Neural cell (in vitro differentiated cells): ENCODE measurements at regions not wholly inside any gene's neighbourhood (a gene's known extent, or its start where the extent isn't known, plus 50 kb on each side); places are given as distances from the start of the nearest gene placed in this dataset.

Experiments
- EP300 ChIP-seq: fragments of 450-650 bp; conservative IDR thresholded peaks from 2 replicates; pipeline ENCODE4 v1.6.1; 2014; ENCODE audit warnings: antibody characterized with exemption, mild to moderate bottlenecking, moderate library complexity; ENCODE audit not compliant: poor library complexity, severe bottlenecking
- EZH2 ChIP-seq: fragments of 200-600, 300-800 bp; shearing (Covaris generic), sonication (generic); IDR thresholded peaks from 2 replicates; pipeline ENCODE4 v1.6.1; 2014; ENCODE audit warnings: antibody characterized with exemption, low read length, borderline replicate concordance, mild to moderate bottlenecking; ENCODE audit not compliant: insufficient read depth, poor library complexity, severe bottlenecking
- MXI1 ChIP-seq: fragments of 450-650 bp; conservative IDR thresholded peaks from 2 replicates; pipeline ENCODE4 v1.6.1; 2014; ENCODE audit warnings: antibody characterized with exemption, mild to moderate bottlenecking; ENCODE audit not compliant: poor library complexity, severe bottlenecking
- POLR2AphosphoS5 ChIP-seq: IDR thresholded peaks from 2 replicates; pipeline ENCODE4 v1.6.1; 2012
- RAD21 ChIP-seq: fragments of 450-650 bp; conservative IDR thresholded peaks from 2 replicates; pipeline ENCODE4 v1.6.1; 2014; ENCODE audit warnings: antibody characterized with exemption, mild to moderate bottlenecking, moderate library complexity
- TAF1 ChIP-seq: IDR thresholded peaks from 2 replicates; pipeline ENCODE4 v1.6.1; 2012; ENCODE audit warnings: low read depth
- TF ChIP-seq, protein P1 (sequence below): fragments of 450-650 bp; IDR thresholded peaks from 2 replicates; pipeline ENCODE4 v1.5.1; 2014; ENCODE audit warnings: antibody characterized with exemption, mild to moderate bottlenecking, moderate library complexity; ENCODE audit not compliant: poor library complexity, severe bottlenecking
- TF ChIP-seq, protein P2 (sequence below): IDR thresholded peaks from 2 replicates; pipeline ENCODE4 v1.6.1; 2012; ENCODE audit warnings: borderline replicate concordance

DNA sequence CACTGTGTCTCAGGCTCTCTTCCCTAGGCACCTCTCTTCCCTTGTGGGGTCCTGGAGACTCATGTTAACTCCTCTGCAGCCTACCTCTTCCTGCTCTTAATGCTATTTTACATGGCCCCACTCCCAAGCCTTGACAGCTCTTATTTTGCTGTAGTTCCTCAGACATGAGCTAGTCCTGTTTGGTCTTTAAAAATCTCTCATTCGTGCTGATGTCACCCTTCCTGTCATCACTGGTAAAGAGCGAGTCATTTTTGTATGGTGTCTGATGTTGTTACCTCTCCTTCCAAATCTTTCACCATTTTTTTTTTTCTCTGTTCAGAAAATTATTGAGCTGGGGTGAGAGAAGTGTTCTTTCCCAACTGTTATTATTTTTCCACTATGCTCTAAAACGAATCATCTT, 84.8 kb upstream of the ZBED5 start:
- TF ChIP-seq, protein P1, sequence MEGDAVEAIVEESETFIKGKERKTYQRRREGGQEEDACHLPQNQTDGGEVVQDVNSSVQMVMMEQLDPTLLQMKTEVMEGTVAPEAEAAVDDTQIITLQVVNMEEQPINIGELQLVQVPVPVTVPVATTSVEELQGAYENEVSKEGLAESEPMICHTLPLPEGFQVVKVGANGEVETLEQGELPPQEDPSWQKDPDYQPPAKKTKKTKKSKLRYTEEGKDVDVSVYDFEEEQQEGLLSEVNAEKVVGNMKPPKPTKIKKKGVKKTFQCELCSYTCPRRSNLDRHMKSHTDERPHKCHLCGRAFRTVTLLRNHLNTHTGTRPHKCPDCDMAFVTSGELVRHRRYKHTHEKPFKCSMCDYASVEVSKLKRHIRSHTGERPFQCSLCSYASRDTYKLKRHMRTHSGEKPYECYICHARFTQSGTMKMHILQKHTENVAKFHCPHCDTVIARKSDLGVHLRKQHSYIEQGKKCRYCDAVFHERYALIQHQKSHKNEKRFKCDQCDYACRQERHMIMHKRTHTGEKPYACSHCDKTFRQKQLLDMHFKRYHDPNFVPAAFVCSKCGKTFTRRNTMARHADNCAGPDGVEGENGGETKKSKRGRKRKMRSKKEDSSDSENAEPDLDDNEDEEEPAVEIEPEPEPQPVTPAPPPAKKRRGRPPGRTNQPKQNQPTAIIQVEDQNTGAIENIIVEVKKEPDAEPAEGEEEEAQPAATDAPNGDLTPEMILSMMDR: no peak
- TF ChIP-seq POLR2AphosphoS5 (no peak), TAF1 (no peak), EZH2 (no peak), EP300 (no peak), RAD21 (no peak), MXI1 (no peak)
- TF ChIP-seq, protein P2, sequence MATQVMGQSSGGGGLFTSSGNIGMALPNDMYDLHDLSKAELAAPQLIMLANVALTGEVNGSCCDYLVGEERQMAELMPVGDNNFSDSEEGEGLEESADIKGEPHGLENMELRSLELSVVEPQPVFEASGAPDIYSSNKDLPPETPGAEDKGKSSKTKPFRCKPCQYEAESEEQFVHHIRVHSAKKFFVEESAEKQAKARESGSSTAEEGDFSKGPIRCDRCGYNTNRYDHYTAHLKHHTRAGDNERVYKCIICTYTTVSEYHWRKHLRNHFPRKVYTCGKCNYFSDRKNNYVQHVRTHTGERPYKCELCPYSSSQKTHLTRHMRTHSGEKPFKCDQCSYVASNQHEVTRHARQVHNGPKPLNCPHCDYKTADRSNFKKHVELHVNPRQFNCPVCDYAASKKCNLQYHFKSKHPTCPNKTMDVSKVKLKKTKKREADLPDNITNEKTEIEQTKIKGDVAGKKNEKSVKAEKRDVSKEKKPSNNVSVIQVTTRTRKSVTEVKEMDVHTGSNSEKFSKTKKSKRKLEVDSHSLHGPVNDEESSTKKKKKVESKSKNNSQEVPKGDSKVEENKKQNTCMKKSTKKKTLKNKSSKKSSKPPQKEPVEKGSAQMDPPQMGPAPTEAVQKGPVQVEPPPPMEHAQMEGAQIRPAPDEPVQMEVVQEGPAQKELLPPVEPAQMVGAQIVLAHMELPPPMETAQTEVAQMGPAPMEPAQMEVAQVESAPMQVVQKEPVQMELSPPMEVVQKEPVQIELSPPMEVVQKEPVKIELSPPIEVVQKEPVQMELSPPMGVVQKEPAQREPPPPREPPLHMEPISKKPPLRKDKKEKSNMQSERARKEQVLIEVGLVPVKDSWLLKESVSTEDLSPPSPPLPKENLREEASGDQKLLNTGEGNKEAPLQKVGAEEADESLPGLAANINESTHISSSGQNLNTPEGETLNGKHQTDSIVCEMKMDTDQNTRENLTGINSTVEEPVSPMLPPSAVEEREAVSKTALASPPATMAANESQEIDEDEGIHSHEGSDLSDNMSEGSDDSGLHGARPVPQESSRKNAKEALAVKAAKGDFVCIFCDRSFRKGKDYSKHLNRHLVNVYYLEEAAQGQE: no peak
